ENCODE measurements at regions not wholly inside any gene's neighbourhood (a gene's known extent, or its start where the extent isn't known, plus 50 kb on each side); places are given as distances from the start of the nearest gene placed in this dataset.

GRCh38 chr22:48199667-48200066 lies 1437.2 kb downstream of the TBC1D22A start:
- DNase-seq (ENCODE audit: low read depth): no peak

- no peak for DNase-seq (ENCODE audit: low read depth)
Observed at GRCh38 chr22:48198489-48199459, 1436.3 kb downstream of the TBC1D22A start.

- DNase-seq (ENCODE audit: low read depth): no peak
Observed at GRCh38 chr22:48197189-48197690, 1434.8 kb downstream of the TBC1D22A start.

- no peak for DNase-seq (ENCODE audit: low read depth)
Observed at GRCh38 chr22:48192920-48193319, 1430.5 kb downstream of the TBC1D22A start.

- no peak for DNase-seq (ENCODE audit: low read depth)
Observed at GRCh38 chr22:48192071-48192470, 1429.6 kb downstream of the TBC1D22A start.

- DNase-seq (ENCODE audit: low read depth): no peak
Observed at GRCh38 chr22:48188231-48188721, 1425.8 kb downstream of the TBC1D22A start.

- no peak for DNase-seq (ENCODE audit: low read depth)
Observed at GRCh38 chr22:48187356-48187755, 1424.9 kb downstream of the TBC1D22A start.

- DNase-seq (ENCODE audit: low read depth): no peak
Observed at GRCh38 chr22:48186146-48186790, 1423.8 kb downstream of the TBC1D22A start.

- no peak for DNase-seq (ENCODE audit: low read depth)
Observed at GRCh38 chr22:48185071-48186055, 1422.9 kb downstream of the TBC1D22A start.

- no peak for DNase-seq (ENCODE audit: low read depth)
Observed at GRCh38 chr22:48182846-48183805, 1420.7 kb downstream of the TBC1D22A start.

GRCh38 chr22:48182031-48182430 lies 1419.6 kb downstream of the TBC1D22A start:
- DNase-seq (ENCODE audit: low read depth): no peak

GRCh38 chr22:48181263-48181955 lies 1419.0 kb downstream of the TBC1D22A start:
- no peak for DNase-seq (ENCODE audit: low read depth)

- no peak for DNase-seq (ENCODE audit: low read depth)
Observed at GRCh38 chr22:48180631-48181030, 1418.2 kb downstream of the TBC1D22A start.

- DNase-seq (ENCODE audit: low read depth): no peak
Observed at GRCh38 chr22:48179571-48180546, 1417.4 kb downstream of the TBC1D22A start.

GRCh38 chr22:48178536-48178935 lies 1416.1 kb downstream of the TBC1D22A start:
- no peak for DNase-seq (ENCODE audit: low read depth)

- no peak for DNase-seq (ENCODE audit: low read depth)
Observed at GRCh38 chr22:48177631-48178030, 1415.2 kb downstream of the TBC1D22A start.

- DNase-seq (ENCODE audit: low read depth): no peak
Observed at GRCh38 chr22:48175721-48176120, 1413.3 kb downstream of the TBC1D22A start.

- no peak for DNase-seq (ENCODE audit: low read depth)
Observed at GRCh38 chr22:48173773-48174160, 1411.3 kb downstream of the TBC1D22A start.

All from activated T-helper 1 cell treated with Interleukin-2 at 50 U/mL for 16 hours (primary cell).